ENCODE measurements at regions not wholly inside any gene's neighbourhood (a gene's known extent, or its start where the extent isn't known, plus 50 kb on each side); places are given as distances from the start of the nearest gene placed in this dataset.
"Not testable (repeated sequence)": the region's sequence is repeated elsewhere in the genome, so short reads cannot be mapped to it uniquely, and the experiment has no call there.

- no peak for DNase-seq (ENCODE audit: low spot score)
Observed at GRCh38 chr19:28685802-28686201, 527.1 kb downstream of the UQCRFS1 start.

GRCh38 chr19:28685077-28685476 lies 527.9 kb downstream of the UQCRFS1 start:
- DNase-seq (ENCODE audit: low spot score) = not testable (repeated sequence)

GRCh38 chr19:28680111-28680510 lies 532.8 kb downstream of the UQCRFS1 start:
- DNase-seq (ENCODE audit: low spot score) = no peak

GRCh38 chr19:28670836-28671235 lies 542.1 kb downstream of the UQCRFS1 start:
- DNase-seq (ENCODE audit: low spot score) = no peak

- DNase-seq (ENCODE audit: low spot score) = no peak
Observed at GRCh38 chr19:28669804-28670203, 543.1 kb downstream of the UQCRFS1 start.

- DNase-seq (ENCODE audit: low spot score) = no peak
Observed at GRCh38 chr19:28667348-28667977, 545.5 kb downstream of the UQCRFS1 start.

GRCh38 chr19:28665748-28666147 lies 547.2 kb downstream of the UQCRFS1 start:
- DNase-seq (ENCODE audit: low spot score) = no peak

- DNase-seq (ENCODE audit: low spot score) = no peak
Observed at GRCh38 chr19:28656644-28657043, 556.3 kb downstream of the UQCRFS1 start.

GRCh38 chr19:28655054-28655453 lies 557.9 kb downstream of the UQCRFS1 start:
- DNase-seq (ENCODE audit: low spot score) = no peak

- no peak for DNase-seq (ENCODE audit: low spot score)
Observed at GRCh38 chr19:28652765-28653164, 560.2 kb downstream of the UQCRFS1 start.

GRCh38 chr19:28646629-28647028 lies 566.3 kb downstream of the UQCRFS1 start:
- no peak for DNase-seq (ENCODE audit: low spot score)

GRCh38 chr19:28644169-28644775 lies 568.7 kb downstream of the UQCRFS1 start:
- DNase-seq (ENCODE audit: low spot score) = no peak

- no peak for DNase-seq (ENCODE audit: low spot score)
Observed at GRCh38 chr19:28642787-28643683, 569.9 kb downstream of the UQCRFS1 start.

- DNase-seq (ENCODE audit: low spot score) = no peak
Observed at GRCh38 chr19:28641395-28641794, 571.6 kb downstream of the UQCRFS1 start.

GRCh38 chr19:28640506-28640905 lies 572.4 kb downstream of the UQCRFS1 start:
- DNase-seq (ENCODE audit: low spot score) = no peak

GRCh38 chr19:28638445-28638844 lies 574.5 kb downstream of the UQCRFS1 start:
- DNase-seq (ENCODE audit: low spot score) = no peak

- DNase-seq (ENCODE audit: low spot score) = no peak
Observed at GRCh38 chr19:28636706-28637105, 576.2 kb downstream of the UQCRFS1 start.

GRCh38 chr19:28636016-28636629 lies 576.8 kb downstream of the UQCRFS1 start:
- DNase-seq (ENCODE audit: low spot score) = no peak

GRCh38 chr19:28634837-28635236 lies 578.1 kb downstream of the UQCRFS1 start:
- DNase-seq (ENCODE audit: low spot score) = no peak

- no peak for DNase-seq (ENCODE audit: low spot score)
Observed at GRCh38 chr19:28634019-28634328, 579.0 kb downstream of the UQCRFS1 start.

- no peak for DNase-seq (ENCODE audit: low spot score)
Observed at GRCh38 chr19:28633319-28634018, 579.5 kb downstream of the UQCRFS1 start.

Measured in left forelimb (tissue), 1 donor.